NCI-H2107 treated with DMSO at 0.1 percent for 48 hours (cell line): ENCODE measurements at regions not wholly inside any gene's neighbourhood (a gene's known extent, or its start where the extent isn't known, plus 50 kb on each side); places are given as distances from the start of the nearest gene placed in this dataset.

Experiments
- DNase-seq: peaks from one replicate; lab custom pipeline; 2025; ENCODE audit not compliant: unreplicated experiment; lab: John Stamatoyannopoulos, UW

DNA sequence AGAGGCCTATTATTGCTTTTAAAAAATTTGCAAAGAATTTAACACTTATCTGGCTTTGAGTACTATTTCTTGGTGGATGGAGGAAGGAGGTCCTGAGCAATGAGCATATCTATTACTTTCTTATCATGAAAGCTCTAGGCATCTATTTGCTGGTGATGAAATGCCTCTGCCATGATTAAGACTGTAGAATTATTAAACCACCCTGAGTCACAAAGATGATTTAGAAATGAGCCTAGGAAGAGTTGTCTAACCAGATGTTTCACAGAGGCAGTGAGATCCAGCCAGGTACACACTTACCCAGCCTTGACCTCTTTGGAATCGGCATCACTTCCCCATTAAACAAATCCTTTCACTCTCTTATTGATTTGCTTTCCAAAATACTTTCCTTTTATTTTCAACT, 304.4 kb upstream of the KIF2A start:
- DNase-seq: no peak

DNA sequence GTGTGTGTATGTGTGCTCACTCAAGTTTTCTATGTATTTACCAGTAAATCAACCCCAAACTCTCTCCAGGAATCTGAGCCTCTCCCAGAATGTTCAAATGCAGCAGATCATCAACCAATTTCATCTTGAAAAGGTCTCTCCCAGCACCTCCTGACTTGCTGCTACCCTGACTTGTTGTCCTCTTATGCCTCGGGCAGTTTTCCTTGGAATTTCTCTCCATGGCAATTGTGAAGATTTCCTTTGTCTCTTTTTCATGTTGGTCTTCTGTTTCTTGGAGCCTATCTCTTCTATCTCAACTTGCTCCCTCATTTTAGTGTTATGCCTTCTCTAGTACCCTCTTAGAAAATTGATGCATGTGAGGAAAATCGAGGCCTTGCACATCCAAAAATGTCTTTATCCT, 303.6 kb upstream of the KIF2A start:
- DNase-seq: no peak

- no peak for DNase-seq
Measured at GRCh38 chr5:62005551-62005950, 300.5 kb upstream of the KIF2A start.

DNA sequence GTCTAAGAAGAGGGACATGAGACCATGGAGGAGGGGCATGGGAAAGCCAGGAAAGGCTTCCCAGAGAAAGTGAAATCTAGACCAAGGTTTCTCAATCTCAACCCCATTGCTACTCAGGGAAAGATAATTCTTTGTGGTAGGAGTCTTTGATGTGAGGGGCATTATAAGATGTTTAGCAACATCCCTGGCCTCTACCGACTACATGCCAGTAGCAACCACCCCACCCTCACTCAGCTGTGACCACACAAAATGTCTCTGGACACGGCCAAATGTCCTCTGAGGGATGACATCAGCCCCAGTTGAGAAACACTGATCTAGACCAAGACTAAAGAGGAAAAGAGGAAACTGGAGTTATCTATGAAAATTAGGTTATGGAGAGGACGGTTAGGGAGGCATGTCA, 298.5 kb upstream of the KIF2A start:
- DNase-seq: no peak

- DNase-seq: no peak
Measured at GRCh38 chr5:62011089-62011664, 294.8 kb upstream of the KIF2A start.

DNA sequence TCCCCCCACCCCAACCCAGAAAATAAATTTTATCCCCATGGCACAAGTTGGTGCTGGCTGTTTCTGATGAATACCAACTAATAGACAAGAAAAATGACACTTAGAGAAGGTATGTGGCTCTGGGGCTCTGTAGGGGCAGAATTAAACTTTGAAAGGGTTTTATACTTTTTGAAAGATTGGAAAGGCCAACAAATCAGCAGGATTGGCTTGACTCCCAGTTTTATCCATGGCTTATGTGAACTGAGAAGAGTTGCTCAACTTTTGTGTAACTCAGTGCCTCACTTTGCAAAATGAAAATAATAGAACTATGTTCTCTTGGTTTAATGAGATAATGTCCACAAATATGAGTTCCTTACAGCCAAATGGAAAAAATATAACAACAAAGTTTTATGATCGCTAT, 288.9 kb upstream of the KIF2A start:
- no peak for DNase-seq

GRCh38 chr5:62029303-62029702, 276.7 kb upstream of the KIF2A start:
- DNase-seq: no peak

DNA sequence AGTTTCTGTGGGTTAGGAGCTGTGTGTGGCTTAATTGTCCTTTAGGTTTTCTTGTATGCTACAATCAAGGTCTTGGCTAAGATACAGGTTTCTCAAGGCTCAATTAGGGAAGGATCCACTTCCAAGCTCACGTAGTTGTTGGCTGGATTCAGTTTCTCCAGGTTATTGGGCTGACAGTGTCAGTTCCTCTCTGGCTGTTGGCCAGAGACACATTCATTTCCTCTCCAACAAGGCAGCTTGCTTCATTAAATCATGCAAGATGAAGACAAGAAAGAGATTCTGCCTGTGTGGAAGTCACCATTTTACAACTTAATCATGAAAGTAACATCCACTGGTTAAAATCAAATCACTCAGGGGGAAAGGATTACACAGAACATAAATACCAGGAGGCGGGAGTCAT, 275.7 kb upstream of the KIF2A start:
- DNase-seq: no peak

- no peak for DNase-seq
Measured at GRCh38 chr5:62038024-62038423, 268.0 kb upstream of the KIF2A start.

DNA sequence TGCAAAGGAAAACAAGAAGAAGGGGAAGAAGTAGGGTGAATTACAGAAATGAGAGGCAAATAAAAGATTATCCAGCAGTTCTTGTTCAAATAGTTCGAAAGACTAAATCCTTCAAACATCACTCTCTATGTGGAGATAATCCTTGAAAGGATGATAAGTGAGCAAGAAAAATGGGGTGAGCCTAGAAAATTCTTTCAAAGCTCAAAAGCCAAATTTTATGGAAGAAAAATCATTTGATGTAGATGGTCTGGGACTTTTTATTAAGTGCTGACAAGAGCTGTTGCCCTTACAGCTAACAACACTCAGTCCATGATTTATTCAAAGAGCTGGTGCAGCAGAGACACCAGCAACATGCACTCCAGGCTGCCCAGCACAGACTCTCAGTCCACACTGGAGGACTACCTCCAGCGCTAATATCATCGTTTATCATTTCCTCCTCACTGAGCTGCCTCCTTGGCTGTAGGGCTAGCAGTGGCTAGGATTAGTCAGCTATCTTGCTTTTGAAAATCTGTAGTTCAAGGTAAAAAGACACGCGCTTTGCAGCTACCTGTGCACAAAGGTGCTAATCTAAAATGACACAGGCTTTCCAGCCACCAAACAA, 264.8 kb upstream of the KIF2A start:
- DNase-seq: no peak

- no peak for DNase-seq
Measured at GRCh38 chr5:62042007-62042406, 264.0 kb upstream of the KIF2A start.

- peak; percentile 35 for DNase-seq
Measured at GRCh38 chr5:62043289-62044280, 262.4 kb upstream of the KIF2A start.

GRCh38 chr5:62044989-62045388, 261.0 kb upstream of the KIF2A start:
- no peak for DNase-seq

DNA sequence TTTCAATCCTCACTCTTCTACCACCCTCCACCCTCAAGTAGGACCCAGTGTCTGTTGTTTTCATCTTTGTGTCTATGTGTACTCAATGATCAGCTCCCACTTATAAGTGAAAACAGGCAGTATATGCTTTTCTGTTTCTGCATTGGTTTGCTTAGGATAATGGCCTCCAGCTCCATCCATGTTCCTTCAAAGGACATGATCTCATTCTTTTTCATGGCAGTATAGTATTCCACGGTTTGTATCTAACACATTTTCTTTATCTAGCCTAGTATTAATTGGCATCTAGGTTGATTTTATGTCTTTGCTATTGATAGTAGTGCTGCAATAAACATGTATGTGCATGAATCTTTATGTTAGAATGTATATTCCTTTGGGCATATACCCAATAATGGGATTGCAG, 259.8 kb upstream of the KIF2A start:
- no peak for DNase-seq

- DNase-seq: no peak
Measured at GRCh38 chr5:62051747-62052146, 254.3 kb upstream of the KIF2A start.

- no peak for DNase-seq
Measured at GRCh38 chr5:62059960-62060359, 246.0 kb upstream of the KIF2A start.

GRCh38 chr5:62065050-62065449, 241.0 kb upstream of the KIF2A start:
- DNase-seq: no peak

GRCh38 chr5:62066761-62067277, 239.2 kb upstream of the KIF2A start:
- DNase-seq: no peak

GRCh38 chr5:62068554-62068953, 237.5 kb upstream of the KIF2A start:
- DNase-seq: no peak

- DNase-seq: no peak
Measured at GRCh38 chr5:62077387-62077786, 228.6 kb upstream of the KIF2A start.

DNA sequence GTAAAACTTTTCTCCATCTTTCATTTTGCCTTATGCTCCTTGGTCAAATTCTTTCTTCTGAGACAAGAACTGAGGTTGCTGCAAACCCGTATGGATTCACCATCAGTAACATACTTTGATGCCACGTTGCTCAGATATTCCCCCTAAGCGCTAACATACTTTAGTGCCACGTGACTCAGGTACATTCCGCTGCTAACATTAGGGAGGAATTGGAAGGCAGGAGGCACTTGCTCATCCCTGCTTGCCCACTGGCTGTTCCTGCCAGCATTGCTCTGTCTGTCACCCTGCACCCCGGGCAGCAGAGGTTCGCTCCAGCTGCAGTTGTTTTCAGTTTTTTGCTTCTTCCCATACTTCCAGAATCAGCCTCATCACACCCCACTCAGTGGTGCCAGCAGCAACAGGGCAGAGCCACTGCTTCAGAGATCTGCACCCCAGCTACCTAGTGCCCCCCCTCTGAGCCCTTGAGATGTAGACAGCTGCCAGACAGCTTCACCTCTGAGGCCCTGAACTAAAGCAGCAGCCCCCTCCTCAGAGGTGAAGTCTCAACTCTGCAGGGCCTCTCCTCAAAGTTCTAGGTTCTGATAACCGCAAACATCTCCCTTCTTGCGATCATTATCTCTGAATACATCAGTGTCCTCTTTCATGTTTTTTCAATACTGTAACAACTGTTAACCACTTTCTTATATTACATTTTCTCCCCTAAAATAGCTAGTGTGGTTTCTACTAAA, 228.0 kb upstream of the KIF2A start:
- no peak for DNase-seq
